IPS-15b (cell line): ENCODE measurements at regions not wholly inside any gene's neighbourhood (a gene's known extent, or its start where the extent isn't known, plus 50 kb on each side); places are given as distances from the start of the nearest gene placed in this dataset.
"Not testable (repeated sequence)": the region's sequence is repeated elsewhere in the genome, so short reads cannot be mapped to it uniquely, and the experiment has no call there.

Experiments used
- H3K27me3 ChIP-seq: one replicate; pipeline ENCODE4 v1.6.1; 2013; ENCODE audit warnings: low read length; ENCODE audit not compliant: control insufficient read depth, insufficient read depth
- H3K36me3 ChIP-seq: one replicate; pipeline ENCODE4 v1.6.1; 2013; ENCODE audit warnings: low read length; ENCODE audit not compliant: control insufficient read depth, insufficient read depth
- H3K4me1 ChIP-seq: one replicate; pipeline ENCODE4 v1.6.1; 2013; ENCODE audit warnings: mild to moderate bottlenecking, low read length; ENCODE audit not compliant: control insufficient read depth, insufficient read depth
- H3K4me3 ChIP-seq: one replicate; pipeline ENCODE4 v1.5.1; 2013; ENCODE audit warnings: low read depth, low read length
- H3K9ac ChIP-seq: one replicate; pipeline ENCODE4 v1.6.1; 2013; ENCODE audit warnings: low read depth, mild to moderate bottlenecking, low read length
- H3K9me3 ChIP-seq: one replicate; pipeline ENCODE4 v1.6.1; 2013; ENCODE audit warnings: mild to moderate bottlenecking, low read length; ENCODE audit not compliant: control insufficient read depth, insufficient read depth

DNA sequence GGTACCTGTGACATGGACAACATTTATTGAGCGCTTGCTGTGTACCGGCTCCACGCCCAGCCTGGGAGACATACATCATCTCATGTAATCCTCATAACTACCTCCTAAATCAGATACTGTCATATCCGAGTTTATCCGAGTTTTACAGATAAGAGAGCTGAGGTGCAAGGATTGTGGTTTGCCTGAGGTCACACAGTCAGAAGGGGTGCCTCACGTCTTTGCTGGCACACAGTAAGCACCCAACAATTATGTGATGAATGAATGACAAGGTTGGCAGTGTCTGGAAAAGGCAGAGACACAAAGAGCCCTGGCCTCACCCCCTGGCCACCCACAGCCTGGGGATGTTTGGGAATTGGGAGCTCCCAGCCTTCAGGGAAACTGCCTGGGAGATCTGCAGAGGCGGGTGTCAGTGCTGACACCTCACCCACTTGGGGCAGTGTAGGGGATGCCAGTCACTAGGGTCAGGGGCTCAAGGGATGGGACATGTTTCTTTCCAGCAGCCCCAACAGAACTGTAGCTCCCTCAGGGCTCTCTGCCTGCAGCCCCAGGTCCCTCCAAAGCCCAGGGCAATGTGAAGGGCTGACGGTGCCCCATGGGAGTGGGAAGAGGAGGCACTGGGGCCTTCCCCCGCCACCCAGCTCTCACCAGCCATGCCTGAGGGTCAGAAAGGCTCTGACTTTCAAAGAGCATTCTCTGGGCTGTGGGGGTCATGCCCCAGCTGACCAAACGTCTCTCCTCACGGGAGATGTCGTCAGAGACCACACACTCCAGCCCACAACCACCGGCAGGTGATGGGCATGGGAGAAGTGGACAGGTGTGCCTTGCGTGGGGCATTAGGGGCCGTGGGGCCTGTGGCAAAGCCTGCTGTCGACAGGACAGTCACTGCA is 157.5 kb downstream of the ZFP36L2 start:
- H3K4me3 ChIP-seq, result no peak overlapping the region
- H3K4me1 ChIP-seq, result no peaks in the 10 kb centered on the region
- H3K9me3 ChIP-seq, result no peaks in the 10 kb centered on the region
- no peaks in the 10 kb centered on the region for H3K27me3 ChIP-seq
- H3K36me3 ChIP-seq, result no peaks in the 10 kb centered on the region
- H3K9ac ChIP-seq, result no peak overlapping the region

DNA sequence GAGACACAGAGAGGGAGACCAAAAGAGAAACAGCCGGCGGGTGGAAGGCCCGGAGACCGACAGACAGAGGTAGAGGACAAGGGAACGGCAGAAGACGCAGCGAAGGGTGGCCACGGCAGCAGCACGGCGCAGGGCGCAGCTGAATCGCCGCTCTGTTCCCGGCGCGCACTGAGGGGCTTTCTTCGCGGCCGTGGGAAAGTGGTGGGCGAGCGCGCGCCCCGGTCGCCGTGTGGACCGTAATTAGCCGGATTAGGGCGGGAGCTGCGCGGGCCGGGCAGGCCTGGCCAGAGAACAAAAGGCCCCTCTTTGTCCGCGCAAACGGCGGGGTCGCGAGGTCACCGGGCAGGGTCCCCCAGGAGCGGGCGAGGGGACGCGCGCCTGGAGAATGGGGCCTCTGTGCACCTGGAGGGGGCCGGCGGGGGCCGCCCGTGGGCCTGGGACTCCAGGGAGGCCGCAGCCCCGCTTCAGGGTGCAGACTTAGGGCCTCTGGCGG is 158.3 kb downstream of the ZFP36L2 start:
- Histone ChIP-seq H3K9me3 (no peaks in the 10 kb centered on the region), H3K4me3 (no peak overlapping the region), H3K4me1 (no peaks in the 10 kb centered on the region), H3K27me3 (no peaks in the 10 kb centered on the region), H3K9ac (no peak overlapping the region), H3K36me3 (no peaks in the 10 kb centered on the region)

DNA sequence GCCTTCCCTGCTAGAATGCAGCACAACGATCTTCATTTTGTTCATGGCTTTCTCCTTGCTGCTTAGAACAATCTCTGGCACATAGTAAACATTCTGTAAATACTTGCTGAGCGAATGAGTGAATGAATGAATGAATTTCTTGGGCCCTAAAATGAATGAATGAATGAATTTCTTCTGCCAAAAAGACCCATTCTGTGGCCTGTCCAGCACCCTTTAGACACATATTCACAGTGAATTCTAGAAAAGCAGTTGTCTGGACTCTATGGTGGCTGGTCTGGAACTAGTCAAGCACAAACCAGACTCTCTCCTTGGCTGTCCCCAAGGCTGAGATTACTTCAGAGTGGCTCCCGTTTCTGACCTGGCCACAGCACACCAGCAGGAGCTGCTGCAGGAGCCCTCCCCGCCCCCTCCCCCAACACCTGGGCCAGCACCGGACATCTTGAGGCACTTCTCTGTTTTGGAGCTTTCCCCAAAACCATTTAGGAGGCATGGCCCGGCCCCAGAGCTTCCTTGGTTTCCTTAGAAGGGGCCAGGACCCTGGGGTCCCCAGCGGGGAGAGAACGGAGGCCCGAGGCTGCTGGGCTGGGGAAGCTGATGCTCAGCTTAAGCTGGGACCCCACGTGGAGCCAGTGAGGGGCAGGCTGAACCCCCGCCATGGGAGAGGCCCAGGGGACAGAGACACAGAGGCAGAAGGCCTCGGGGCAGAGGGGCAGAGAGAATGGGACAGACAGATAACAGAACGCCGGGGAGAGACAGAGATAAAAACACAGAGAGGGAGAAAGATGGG is 159.0 kb downstream of the ZFP36L2 start:
- Histone ChIP-seq H3K27me3 (no peaks in the 10 kb centered on the region), H3K4me3 (no peak overlapping the region), H3K4me1 (no peaks in the 10 kb centered on the region), H3K9me3 (no peaks in the 10 kb centered on the region), H3K9ac (no peak overlapping the region), H3K36me3 (no peaks in the 10 kb centered on the region)

DNA sequence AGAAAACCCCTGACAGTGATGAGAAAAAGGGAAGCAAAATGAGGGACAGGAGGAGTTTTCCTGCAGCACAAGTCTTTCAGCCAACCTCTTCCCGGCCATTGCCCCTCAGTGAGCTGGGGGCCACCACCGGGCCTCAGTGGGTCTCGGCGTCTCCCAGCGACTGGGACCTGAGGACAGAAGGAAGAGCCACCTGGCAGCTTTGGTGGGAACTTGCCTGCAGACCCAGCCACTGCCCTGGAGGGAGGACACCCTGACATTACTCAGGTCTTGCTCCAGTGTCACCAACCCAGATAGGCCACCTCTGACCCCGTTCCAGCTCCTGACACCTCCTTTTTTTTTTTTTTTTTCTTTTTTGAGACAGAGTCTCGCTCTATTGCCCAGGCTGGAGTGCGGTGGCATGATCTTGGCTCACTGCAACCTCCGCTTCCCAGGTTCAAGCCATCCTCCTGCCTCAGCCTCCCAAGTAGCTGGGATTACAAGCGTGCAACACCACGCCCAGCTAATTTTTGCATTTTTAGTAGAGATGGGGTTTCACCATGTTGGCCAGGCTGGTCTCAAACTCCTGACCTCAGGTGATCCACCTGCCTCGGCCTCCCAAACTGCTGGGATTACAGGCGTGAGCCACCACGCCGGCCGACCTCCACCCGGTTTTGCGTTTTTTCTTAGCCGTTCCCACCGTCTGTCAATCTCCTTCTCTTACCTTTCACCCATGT is 159.7 kb downstream of the ZFP36L2 start:
- H3K4me1 ChIP-seq, H3K9ac ChIP-seq, H3K27me3 ChIP-seq: not testable (repeated sequence)

DNA sequence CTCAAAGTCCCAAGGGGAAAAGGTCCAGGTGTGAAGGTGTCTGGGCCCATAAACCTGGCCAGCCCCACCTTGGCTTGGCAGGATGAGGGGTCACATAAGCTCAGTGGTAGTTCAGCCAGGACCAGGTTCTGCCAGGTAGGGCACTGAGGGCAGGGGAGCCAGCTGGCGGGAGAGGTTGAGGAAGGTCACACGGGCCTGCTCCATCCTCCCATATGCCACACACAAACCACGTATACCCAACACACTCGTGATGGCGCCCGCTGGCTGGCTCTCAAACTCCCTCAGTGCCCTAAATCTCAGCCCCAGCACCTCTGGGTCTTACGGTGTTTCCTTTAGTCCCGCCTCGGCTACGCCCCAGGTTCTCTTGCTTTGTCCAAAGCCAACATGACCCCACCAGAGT is 160.5 kb downstream of the ZFP36L2 start:
- Histone ChIP-seq H3K9me3 (no peaks in the 10 kb centered on the region), H3K27me3 (no peaks in the 10 kb centered on the region), H3K9ac (no peak overlapping the region), H3K4me3 (no peak overlapping the region), H3K4me1 (no peaks in the 10 kb centered on the region), H3K36me3 (no peaks in the 10 kb centered on the region)

More for the DNA sequence above, 159.7 kb downstream of the ZFP36L2 start:
- H3K4me3 ChIP-seq, H3K36me3 ChIP-seq, H3K9me3 ChIP-seq: not testable (repeated sequence)

DNA sequence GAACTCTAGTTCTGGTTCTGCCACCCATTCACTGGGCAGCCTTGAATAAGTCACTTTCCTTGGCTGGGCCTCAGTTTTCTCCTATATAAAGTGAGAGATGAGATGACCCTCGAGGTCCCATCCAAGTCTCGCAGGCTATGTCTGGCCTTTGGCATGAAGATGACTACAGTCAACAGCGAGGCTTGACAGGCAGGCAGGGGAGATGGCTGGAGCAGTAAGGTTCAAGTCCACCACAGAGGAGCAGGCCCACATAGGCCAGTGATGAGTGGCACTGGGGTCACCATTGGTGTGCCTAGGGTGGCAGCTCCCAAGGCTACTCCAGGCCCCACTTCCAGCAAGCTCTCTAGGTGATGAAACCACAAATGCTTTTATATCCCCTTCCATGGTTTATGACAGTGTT is 161.4 kb downstream of the ZFP36L2 start:
- H3K36me3 ChIP-seq, result no peaks in the 10 kb centered on the region
- no peak overlapping the region for H3K4me3 ChIP-seq
- no peaks in the 10 kb centered on the region for H3K4me1 ChIP-seq
- no peaks in the 10 kb centered on the region for H3K27me3 ChIP-seq
- H3K9me3 ChIP-seq, result no peaks in the 10 kb centered on the region
- H3K9ac ChIP-seq, result no peak overlapping the region

DNA sequence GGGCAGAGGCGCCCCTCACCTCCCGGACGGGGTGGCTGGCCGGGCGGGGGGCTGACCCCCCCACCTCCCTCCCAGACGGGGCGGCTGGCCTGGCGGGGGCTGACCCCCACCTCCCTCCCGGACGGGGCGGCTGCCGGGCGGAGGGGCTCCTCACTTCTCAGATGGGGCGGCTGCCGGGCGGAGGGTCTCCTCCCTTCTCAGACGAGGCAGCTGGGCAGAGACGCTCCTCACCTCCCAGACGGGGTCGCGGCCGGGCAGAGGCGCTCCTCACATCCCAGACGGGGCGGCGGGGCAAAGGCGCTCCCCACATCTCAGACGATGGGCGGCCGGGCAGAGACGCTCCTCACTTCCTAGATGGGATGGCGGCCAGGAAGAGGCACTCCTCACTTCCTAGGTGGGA is 163.3 kb downstream of the ZFP36L2 start:
- H3K36me3 ChIP-seq, H3K4me3 ChIP-seq, H3K9me3 ChIP-seq, H3K9ac ChIP-seq, H3K27me3 ChIP-seq, H3K4me1 ChIP-seq: not testable (repeated sequence)

DNA sequence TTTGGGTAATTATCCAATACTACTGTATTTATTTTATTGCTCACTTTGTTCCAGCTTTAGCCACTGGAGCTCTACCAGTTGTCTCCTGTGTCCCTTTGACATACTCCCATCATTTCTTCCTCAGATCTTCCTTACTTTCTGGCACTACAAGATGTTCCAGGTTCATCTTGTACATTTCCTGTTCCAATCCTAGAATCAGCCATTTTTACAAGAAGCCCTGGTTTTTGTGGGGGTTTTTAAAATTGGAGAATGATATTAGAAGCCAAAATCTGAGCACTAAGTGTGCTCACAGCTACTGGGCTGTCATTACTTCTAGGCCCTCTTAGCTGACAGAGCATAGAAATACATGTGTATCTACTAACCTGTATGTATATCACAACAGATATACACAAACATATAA is 164.3 kb downstream of the ZFP36L2 start:
- no peaks in the 10 kb centered on the region for H3K36me3 ChIP-seq
- H3K4me1 ChIP-seq, result peaks cover 3% of the 10 kb centered on the region
- no peak overlapping the region for H3K4me3 ChIP-seq
- no peaks in the 10 kb centered on the region for H3K27me3 ChIP-seq
- H3K9ac ChIP-seq, result no peak overlapping the region
- no peaks in the 10 kb centered on the region for H3K9me3 ChIP-seq

DNA sequence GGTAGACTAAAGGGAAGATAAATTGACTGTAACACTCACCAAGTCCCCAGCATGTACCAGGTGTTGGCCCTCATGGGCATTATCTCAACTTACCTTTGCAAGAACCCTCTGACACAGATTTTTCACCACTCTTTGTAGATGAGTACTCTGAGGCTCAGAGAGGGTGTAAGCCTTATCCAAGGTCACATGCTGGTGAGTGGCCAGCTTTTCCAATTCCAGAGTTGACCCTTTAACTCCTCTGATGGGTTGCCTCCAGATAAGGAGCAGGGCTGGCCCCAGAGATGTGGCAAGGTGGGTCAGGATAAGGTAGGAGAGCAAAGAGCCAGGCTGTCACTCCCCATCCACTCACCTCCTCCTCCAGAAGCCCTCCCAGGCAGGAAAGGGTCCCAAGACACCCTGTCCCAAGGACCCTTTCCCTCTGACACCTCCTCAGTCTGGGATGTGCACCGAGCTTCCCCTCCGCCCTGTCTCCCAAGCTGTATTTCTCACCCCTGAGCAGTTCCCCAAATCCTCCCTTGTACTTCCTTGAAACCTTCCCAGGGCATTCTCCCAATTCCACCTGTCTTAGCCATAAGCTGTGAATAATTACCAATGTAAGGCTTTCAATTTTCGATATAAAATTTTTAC is 165.9 kb downstream of the ZFP36L2 start:
- Histone ChIP-seq H3K9ac (no peak overlapping the region), H3K36me3 (no peaks in the 10 kb centered on the region), H3K4me1 (peaks cover 3% of the 10 kb centered on the region), H3K27me3 (no peaks in the 10 kb centered on the region), H3K4me3 (no peak overlapping the region), H3K9me3 (no peaks in the 10 kb centered on the region)

DNA sequence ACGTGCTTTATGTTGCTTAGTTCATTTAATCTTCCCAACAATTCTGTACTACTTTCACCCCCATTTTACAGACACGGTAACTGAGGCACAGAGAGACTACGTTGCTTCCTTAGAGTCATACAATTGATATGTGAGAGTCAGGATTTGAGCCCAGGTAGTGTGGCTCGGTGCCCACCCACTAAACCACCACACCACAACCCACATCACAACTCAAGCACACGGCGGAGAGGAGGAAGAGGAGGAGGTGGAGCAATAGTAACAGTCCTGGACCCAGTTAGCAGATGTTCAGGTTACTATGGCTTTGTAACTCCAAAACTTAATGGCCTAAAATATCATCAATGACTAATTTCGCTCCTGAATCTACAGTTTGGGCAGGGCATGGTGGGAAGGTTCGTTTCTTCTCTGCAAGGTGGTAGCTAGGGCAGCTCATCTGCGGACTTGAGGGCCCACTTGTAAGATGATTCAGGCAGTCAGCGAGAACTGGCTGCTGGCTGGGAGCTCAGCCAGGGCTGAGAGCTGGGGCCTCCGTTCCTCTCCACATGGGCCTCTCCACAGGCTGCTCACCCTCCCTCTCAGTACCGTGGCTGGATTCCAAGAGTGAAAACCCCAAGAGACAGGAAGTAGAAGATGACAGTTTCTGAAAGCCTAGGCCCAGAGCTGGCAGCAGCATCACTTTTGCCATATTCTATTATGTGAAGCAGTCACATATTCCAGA is 167.1 kb downstream of the ZFP36L2 start:
- Histone ChIP-seq H3K4me1 (peaks cover 3% of the 10 kb centered on the region), H3K9ac (no peak overlapping the region), H3K27me3 (no peaks in the 10 kb centered on the region), H3K36me3 (no peaks in the 10 kb centered on the region), H3K9me3 (no peaks in the 10 kb centered on the region), H3K4me3 (no peak overlapping the region)

DNA sequence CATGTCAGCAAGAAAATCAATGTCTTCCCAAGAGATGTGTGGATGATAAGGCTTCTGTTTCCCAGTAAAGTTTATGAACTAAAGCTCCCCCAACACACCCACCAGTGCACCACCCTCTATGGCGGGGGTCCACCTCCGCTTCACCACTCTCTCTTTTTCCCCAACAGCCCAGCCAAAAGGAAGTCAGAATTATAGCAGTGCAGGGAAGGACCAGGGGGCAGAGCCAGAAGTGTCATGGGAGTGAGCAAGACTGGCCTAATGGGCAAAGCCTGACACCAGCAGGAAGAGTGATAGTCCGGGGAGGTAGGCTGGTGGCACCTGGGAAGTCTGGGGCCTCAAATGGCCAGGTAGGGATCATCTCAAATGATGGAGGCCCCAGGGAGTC is 167.7 kb downstream of the ZFP36L2 start:
- Histone ChIP-seq H3K4me1 (peaks cover 3% of the 10 kb centered on the region), H3K9me3 (no peaks in the 10 kb centered on the region), H3K36me3 (no peaks in the 10 kb centered on the region), H3K4me3 (no peak overlapping the region), H3K9ac (no peak overlapping the region), H3K27me3 (no peaks in the 10 kb centered on the region)
